Aorta (tissue), 5 donors: ENCODE measurements at regions not wholly inside any gene's neighbourhood (a gene's known extent, or its start where the extent isn't known, plus 50 kb on each side); places are given as distances from the start of the nearest gene placed in this dataset.
"Not testable (repeated sequence)": the region's sequence is repeated elsewhere in the genome, so short reads cannot be mapped to it uniquely, and the experiment has no call there.

ENCODE experiments used
- ATAC-seq: fragments of 200-7000 bp; cut with Tn5 transposase; one replicate; pipeline ENCODE4 v1.9.1; 2022; ENCODE audit warnings: moderate library complexity; ENCODE audit not compliant: low FRiP score
- DNase-seq, 2 donors: peaks; one replicate each; pipeline ENCODE4 v3.0.0-alpha.2; 2020
- H3K27ac ChIP-seq, 2 donors: one replicate each; pipeline ENCODE4 v1.5.1; 2013; ENCODE audit warnings: low read length in 2 of 2, mild to moderate bottlenecking in 2 of 2, moderate library complexity in 2 of 2, control low read depth in 1 of 2, inconsistent platforms in 1 of 2, low read depth in 1 of 2
- H3K27me3 ChIP-seq, 2 donors: one replicate each; pipeline ENCODE4 v1.6.1; 2013; ENCODE audit warnings: control low read depth in 1 of 2, low read length in 1 of 2, mild to moderate bottlenecking in 1 of 2, moderate library complexity in 1 of 2; ENCODE audit not compliant: insufficient read depth in 2 of 2, control insufficient read depth in 1 of 2
- H3K36me3 ChIP-seq, 2 donors: one replicate each; pipeline ENCODE4 v1.6.1; 2013; ENCODE audit warnings: control low read depth in 1 of 2, low read length in 1 of 2, mild to moderate bottlenecking in 1 of 2; ENCODE audit not compliant: insufficient read depth in 2 of 2, control insufficient read depth in 1 of 2
- H3K4me1 ChIP-seq, 2 donors: one replicate each; pipeline ENCODE4 v1.6.1; 2013; ENCODE audit warnings: low read length in 2 of 2, control low read depth in 1 of 2, mild to moderate bottlenecking in 1 of 2, moderate library complexity in 1 of 2; ENCODE audit not compliant: insufficient read depth in 2 of 2, control insufficient read depth in 1 of 2
- H3K4me3 ChIP-seq, 2 donors: one replicate each; pipeline ENCODE4 v1.5.1; 2013; ENCODE audit warnings: low read length in 2 of 2, control low read depth in 1 of 2, mild to moderate bottlenecking in 1 of 2
- H3K9me3 ChIP-seq: one replicate; pipeline ENCODE4 v1.6.1; 2013; ENCODE audit warnings: mild to moderate bottlenecking, low read length; ENCODE audit not compliant: control insufficient read depth
- WGBS, 2 donors: extraction: QIAGEN DNeasy Blood & Tissue Kit; methylation state at CpG; one replicate each; pipeline ENCODE4 v1.1.7; 2013; 5-methylcytosine and 5-hydroxymethylcytosine counted together
- intact Hi-C, 2 donors: fragments of 100-400 bp; cut with DNase I; formaldehyde crosslinking; loops; one replicate each; pipeline versions ENCODE4 v1.14.2 to v1.15.0; 2022
- donor health status: healthy with polysubstance abuse.
- donor health status: Bipolar disorder and iron deficiency.
- donor health status: DM: no; HTN: no; CAD: no.
- donor health status: DM: no; HTN: no; CAD: no.
- donor health status: DM: yes; HTN: yes; CAD: no.

DNA sequence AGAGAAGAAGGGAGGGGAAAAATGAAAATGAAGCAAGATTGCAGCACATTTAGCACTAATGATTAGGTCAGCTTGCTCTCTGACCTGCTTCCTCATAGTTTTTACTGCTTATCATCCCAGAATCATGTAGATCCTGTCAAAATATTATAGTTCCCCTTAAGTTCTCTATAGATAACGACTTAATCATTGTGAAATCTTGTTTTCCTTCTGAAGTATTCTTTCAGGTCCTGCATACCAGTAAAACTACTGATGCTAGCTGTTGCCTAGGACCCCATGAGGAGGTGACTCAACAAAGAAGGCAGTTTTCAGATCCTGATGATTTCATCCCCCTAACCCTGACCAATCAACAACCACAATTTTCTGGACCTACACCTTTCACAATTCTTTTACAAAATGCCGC, 1131.7 kb downstream of the SLITRK5 start:
- intact Hi-C loops: loop anchor here in 1 of 2 donors (1.0 kb wide), 1 partner anchor 19 kb away; no protein-coding TSS in a partner anchor
- Histone ChIP-seq H3K9me3 (no peaks in the 10 kb centered on the region), H3K27ac (no peak overlapping the region), H3K27me3 (no peaks in the 10 kb centered on the region), H3K36me3 (no peaks in the 10 kb centered on the region), H3K4me1 (no peaks in the 10 kb centered on the region), H3K4me3 (no peak overlapping the region)
- 63 to 72% methylated on average over 2 of the region's 2 CpGs for WGBS, 2 donors
- no peak for DNase-seq
- ATAC-seq: no peak

DNA sequence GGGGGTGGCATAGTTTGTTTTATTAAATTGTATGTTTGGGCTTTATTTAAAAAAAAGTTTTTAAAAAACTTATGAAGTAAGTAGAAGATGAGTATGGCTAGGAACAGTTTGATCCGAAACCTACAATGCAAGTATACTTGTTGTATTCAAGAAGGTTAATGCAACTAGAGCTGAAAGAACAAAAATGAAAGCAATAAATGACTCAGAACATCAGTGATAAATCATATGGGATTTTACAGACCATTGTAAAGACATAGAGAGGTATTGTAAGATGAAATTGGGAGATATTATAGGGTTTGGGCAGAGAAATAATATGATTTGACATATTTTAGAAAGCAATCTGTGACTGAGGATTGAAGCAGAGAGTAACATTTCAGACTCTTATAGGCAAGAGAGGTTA, 1135.3 kb downstream of the SLITRK5 start:
- H3K4me1 ChIP-seq: no peaks in the 10 kb centered on the region
- H3K4me3 ChIP-seq: no peak overlapping the region
- peaks cover 4% of the 10 kb centered on the region for H3K9me3 ChIP-seq
- WGBS, 2 donors: 95 to 96% methylated on average over 1 of the region's 1 CpG
- no peak overlapping the region for H3K27ac ChIP-seq
- H3K36me3 ChIP-seq: no peaks in the 10 kb centered on the region
- H3K27me3 ChIP-seq: no peaks in the 10 kb centered on the region
- intact Hi-C loops: no loop called here
- no peak for ATAC-seq
- no peak for DNase-seq

DNA sequence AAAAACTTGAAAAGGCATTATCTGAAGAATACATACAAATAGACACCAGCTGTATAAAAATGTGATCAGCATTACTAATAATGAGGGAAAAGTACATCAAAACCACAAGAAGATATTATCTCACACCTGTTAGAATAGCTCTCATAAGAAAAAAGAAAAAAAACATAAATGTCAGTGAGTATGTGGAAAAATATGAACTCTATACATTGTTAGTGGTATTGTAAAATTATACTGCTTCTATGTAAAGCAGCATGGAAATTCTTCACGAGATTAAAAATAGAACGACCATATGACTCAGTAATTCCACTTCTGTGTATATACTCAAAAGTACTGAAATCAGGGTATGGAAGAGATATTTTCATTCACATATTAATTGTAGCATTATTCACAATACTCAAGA, 1146.4 kb downstream of the SLITRK5 start:
- Histone ChIP-seq H3K9me3 (no peaks in the 10 kb centered on the region), H3K36me3 (no peaks in the 10 kb centered on the region), H3K27ac (no peak overlapping the region), H3K4me3 (no peak overlapping the region), H3K4me1 (no peaks in the 10 kb centered on the region), H3K27me3 (no peaks in the 10 kb centered on the region)
- DNase-seq: no peak
- no peak for ATAC-seq
- WGBS, 2 donors: 62 to 66% methylated on average over 2 of the region's 2 CpGs
- intact Hi-C loops: no loop called here

- 89 to 90% methylated on average over 2 of the region's 2 CpGs for WGBS, 2 donors
- intact Hi-C loops: no loop called here
- H3K27ac ChIP-seq: no peak overlapping the region
Observed at GRCh38 chr13:88823114-88823513, 1151.9 kb downstream of the SLITRK5 start.

GRCh38 chr13:88824218-88824617, 1153.0 kb downstream of the SLITRK5 start:
- no peak for ATAC-seq
- Histone ChIP-seq H3K4me1 (no peaks in the 10 kb centered on the region), H3K27ac (no peak overlapping the region), H3K9me3 (no peaks in the 10 kb centered on the region), H3K27me3 (no peaks in the 10 kb centered on the region), H3K4me3 (no peak overlapping the region), H3K36me3 (no peaks in the 10 kb centered on the region)
- intact Hi-C loops: no loop called here
- no peak for DNase-seq
- WGBS, 2 donors: 68 to 75% methylated on average over 4 of the region's 4 CpGs

More at GRCh38 chr13:88823114-88823513, 1151.9 kb downstream of the SLITRK5 start:
- no peaks in the 10 kb centered on the region for H3K4me1 ChIP-seq
- ATAC-seq: no peak
- no peaks in the 10 kb centered on the region for H3K36me3 ChIP-seq
- DNase-seq: no peak
- no peaks in the 10 kb centered on the region for H3K27me3 ChIP-seq
- H3K9me3 ChIP-seq: no peaks in the 10 kb centered on the region
- no peak overlapping the region for H3K4me3 ChIP-seq

GRCh38 chr13:88840085-88840484, 1168.9 kb downstream of the SLITRK5 start:
- H3K27ac ChIP-seq: no peak overlapping the region
- WGBS, 2 donors: 90 to 93% methylated on average over 3 of the region's 3 CpGs
- ATAC-seq (no peak), DNase-seq (no peak)
- no peaks in the 10 kb centered on the region for H3K36me3 ChIP-seq
- intact Hi-C loops: no loop called here
- no peaks in the 10 kb centered on the region for H3K27me3 ChIP-seq
- H3K4me3 ChIP-seq: no peak overlapping the region
- no peaks in the 10 kb centered on the region for H3K9me3 ChIP-seq
- no peaks in the 10 kb centered on the region for H3K4me1 ChIP-seq

GRCh38 chr13:88852293-88852692, 1181.1 kb downstream of the SLITRK5 start:
- H3K4me3 ChIP-seq, H3K36me3 ChIP-seq, H3K27ac ChIP-seq, H3K9me3 ChIP-seq, H3K27me3 ChIP-seq, ATAC-seq, intact Hi-C loops, H3K4me1 ChIP-seq, DNase-seq: not testable (repeated sequence)
- 89 to 91% methylated on average over 6 of the region's 6 CpGs for WGBS, 2 donors

DNA sequence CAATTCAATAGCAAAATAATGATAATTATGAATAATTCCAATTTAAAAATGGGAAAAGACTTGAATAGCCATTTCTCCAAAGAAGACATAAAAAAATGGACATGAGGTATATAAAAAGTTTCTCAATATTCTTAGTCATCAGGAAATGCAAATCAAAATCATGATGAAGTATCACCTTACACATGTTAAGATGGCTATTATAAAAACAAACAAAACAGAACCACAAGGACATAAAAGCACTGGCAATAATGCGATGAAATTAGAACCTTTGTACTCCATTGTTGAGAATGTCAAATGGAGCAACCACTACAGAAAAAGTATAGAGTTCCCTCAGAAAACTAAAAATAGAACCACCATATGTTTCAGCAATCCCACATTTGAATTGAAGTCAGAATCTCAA, 1186.1 kb downstream of the SLITRK5 start:
- Histone ChIP-seq H3K36me3 (no peaks in the 10 kb centered on the region), H3K4me3 (no peak overlapping the region), H3K9me3 (no peaks in the 10 kb centered on the region), H3K4me1 (no peaks in the 10 kb centered on the region), H3K27ac (no peak overlapping the region), H3K27me3 (no peaks in the 10 kb centered on the region)
- ATAC-seq (no peak), DNase-seq (no peak)
- 94 to 96% methylated on average over 1 of the region's 1 CpG for WGBS, 2 donors
- intact Hi-C loops: no loop called here

- H3K27me3 ChIP-seq: no peaks in the 10 kb centered on the region
Observed at GRCh38 chr13:88862095-88862620, 1191.0 kb downstream of the SLITRK5 start.

More at GRCh38 chr13:88862095-88862620, 1191.0 kb downstream of the SLITRK5 start:
- H3K36me3 ChIP-seq: no peaks in the 10 kb centered on the region
- no peak overlapping the region for H3K27ac ChIP-seq
- intact Hi-C loops: no loop called here
- no peak for ATAC-seq
- no peak for DNase-seq
- 55 to 58% methylated on average over 2 of the region's 2 CpGs for WGBS, 2 donors
- H3K4me1 ChIP-seq: no peaks in the 10 kb centered on the region
- no peaks in the 10 kb centered on the region for H3K9me3 ChIP-seq
- H3K4me3 ChIP-seq: no peak overlapping the region
